Activated naive CD8-positive, alpha-beta T cell treated with anti-CD3 and anti-CD28 coated beads for 36 hours (primary cell): ENCODE measurements at regions not wholly inside any gene's neighbourhood (a gene's known extent, or its start where the extent isn't known, plus 50 kb on each side); places are given as distances from the start of the nearest gene placed in this dataset.

Experiments
- DNase-seq: peaks from one replicate; pipeline ENCODE4 v3.0.0; 2021
- H3K27ac Mint-ChIP-seq: one replicate; pipeline ENCODE4 v1.8.0; 2022; ENCODE audit warnings: mild to moderate bottlenecking, moderate library complexity, mixed read lengths
- H3K27me3 Mint-ChIP-seq: one replicate; pipeline ENCODE4 v1.8.0; 2022; ENCODE audit warnings: mild to moderate bottlenecking, mixed read lengths
- H3K36me3 Mint-ChIP-seq: one replicate; pipeline ENCODE4 v1.8.0; 2021; ENCODE audit warnings: mild to moderate bottlenecking, mixed read lengths
- H3K4me1 Mint-ChIP-seq: one replicate; pipeline ENCODE4 v1.8.0; 2021; ENCODE audit warnings: mixed read lengths
- H3K4me3 Mint-ChIP-seq: one replicate; pipeline ENCODE4 v1.8.0; 2022; ENCODE audit warnings: mild to moderate bottlenecking, moderate library complexity, mixed read lengths
- H3K9me3 Mint-ChIP-seq: one replicate; pipeline ENCODE4 v1.8.0; 2022; ENCODE audit warnings: mixed read lengths

- no peaks in the 10 kb centered on the region for H3K27me3 Mint-ChIP-seq
- no peak overlapping the region for H3K4me3 Mint-ChIP-seq
- H3K36me3 Mint-ChIP-seq: no peaks in the 10 kb centered on the region
- DNase-seq: no peak
- H3K4me1 Mint-ChIP-seq: no peaks in the 10 kb centered on the region
- no peak overlapping the region for H3K27ac Mint-ChIP-seq
- H3K9me3 Mint-ChIP-seq: no peaks in the 10 kb centered on the region
Observed at GRCh38 chr12:24062642-24063245, 113.3 kb upstream of the SOX5 start.

GRCh38 chr12:24060089-24060488 is 110.6 kb upstream of the SOX5 start:
- DNase-seq: no peak
- H3K9me3 Mint-ChIP-seq: no peaks in the 10 kb centered on the region
- no peak overlapping the region for H3K27ac Mint-ChIP-seq
- no peaks in the 10 kb centered on the region for H3K4me1 Mint-ChIP-seq
- no peak overlapping the region for H3K4me3 Mint-ChIP-seq
- H3K36me3 Mint-ChIP-seq: no peaks in the 10 kb centered on the region
- H3K27me3 Mint-ChIP-seq: no peaks in the 10 kb centered on the region

DNA sequence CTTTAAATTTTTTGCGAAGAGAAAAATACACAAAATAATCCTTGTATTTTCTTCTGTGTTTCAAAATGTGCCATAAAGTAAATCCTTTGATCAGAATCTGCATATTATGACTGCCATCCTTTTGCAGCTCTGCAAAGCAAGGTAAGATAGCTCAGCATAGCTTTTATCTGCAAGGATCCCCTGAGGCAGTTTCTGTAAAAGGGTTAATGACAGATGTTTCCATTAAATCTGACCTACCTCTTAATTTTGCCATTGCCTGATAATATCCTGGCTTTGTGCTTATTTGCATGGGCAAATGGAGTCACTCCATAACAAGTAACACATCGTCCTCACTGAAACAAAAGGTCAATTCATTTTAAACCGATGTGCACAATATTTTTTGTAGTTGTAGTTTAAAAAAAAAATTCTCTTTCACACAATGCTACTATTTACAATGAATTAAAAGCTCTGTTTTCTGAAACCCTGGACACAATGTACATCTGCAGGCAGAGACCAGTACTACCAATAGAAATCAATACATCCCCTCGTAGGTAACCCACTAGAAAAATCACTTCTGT is 108.5 kb upstream of the SOX5 start:
- no peaks in the 10 kb centered on the region for H3K36me3 Mint-ChIP-seq
- H3K9me3 Mint-ChIP-seq: no peaks in the 10 kb centered on the region
- no peak for DNase-seq
- no peak overlapping the region for H3K4me3 Mint-ChIP-seq
- no peak overlapping the region for H3K27ac Mint-ChIP-seq
- H3K27me3 Mint-ChIP-seq: no peaks in the 10 kb centered on the region
- no peaks in the 10 kb centered on the region for H3K4me1 Mint-ChIP-seq

GRCh38 chr12:24055747-24056146 is 106.3 kb upstream of the SOX5 start:
- Mint-ChIP-seq H3K9me3 (no peaks in the 10 kb centered on the region), H3K27me3 (no peaks in the 10 kb centered on the region), H3K4me1 (no peaks in the 10 kb centered on the region), H3K4me3 (no peak overlapping the region), H3K36me3 (no peaks in the 10 kb centered on the region), H3K27ac (no peak overlapping the region)
- DNase-seq: no peak

DNA sequence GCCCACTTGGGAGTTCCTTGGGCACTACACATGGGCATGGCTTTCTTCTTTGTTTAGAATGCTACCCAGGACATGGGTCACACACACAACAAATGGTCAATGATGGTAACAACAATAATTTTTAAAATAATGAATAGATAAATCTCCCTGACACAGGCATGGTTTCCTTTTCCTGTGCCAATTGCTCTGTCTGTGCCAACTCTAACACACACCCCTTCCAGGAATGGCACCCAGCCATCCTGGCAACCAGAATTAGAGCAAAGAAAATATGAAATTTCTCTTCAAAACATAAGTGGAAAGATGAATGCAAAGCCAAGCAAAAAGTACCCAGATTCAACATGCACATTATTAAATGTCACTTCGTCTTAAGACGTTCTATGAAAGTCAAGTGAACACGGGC is 104.9 kb upstream of the SOX5 start:
- H3K36me3 Mint-ChIP-seq: no peaks in the 10 kb centered on the region
- no peak for DNase-seq
- no peak overlapping the region for H3K4me3 Mint-ChIP-seq
- no peak overlapping the region for H3K27ac Mint-ChIP-seq
- H3K4me1 Mint-ChIP-seq: no peaks in the 10 kb centered on the region
- no peaks in the 10 kb centered on the region for H3K9me3 Mint-ChIP-seq
- no peaks in the 10 kb centered on the region for H3K27me3 Mint-ChIP-seq

DNA sequence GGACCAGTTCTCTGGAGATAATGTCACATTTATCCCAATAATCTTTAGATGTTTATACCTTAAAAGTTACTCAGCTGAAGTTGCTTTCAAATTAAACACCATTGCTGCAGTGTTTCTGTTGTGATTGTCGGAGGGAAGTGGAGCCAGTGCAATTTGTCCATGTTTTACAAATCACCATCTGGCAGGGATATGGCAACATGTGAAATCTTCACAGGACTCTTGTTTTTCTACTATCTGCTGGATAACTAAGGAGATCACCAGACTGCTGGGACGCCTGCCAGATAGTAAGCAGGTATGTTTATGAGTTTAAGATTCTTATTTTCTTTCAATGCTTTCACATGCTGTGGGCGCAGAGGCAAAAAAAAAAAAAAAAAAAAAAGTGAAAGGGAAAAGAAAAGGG is 100.3 kb upstream of the SOX5 start:
- Mint-ChIP-seq H3K4me1 (no peaks in the 10 kb centered on the region), H3K36me3 (no peaks in the 10 kb centered on the region), H3K27ac (no peak overlapping the region), H3K4me3 (no peak overlapping the region), H3K27me3 (no peaks in the 10 kb centered on the region), H3K9me3 (no peaks in the 10 kb centered on the region)
- no peak for DNase-seq

DNA sequence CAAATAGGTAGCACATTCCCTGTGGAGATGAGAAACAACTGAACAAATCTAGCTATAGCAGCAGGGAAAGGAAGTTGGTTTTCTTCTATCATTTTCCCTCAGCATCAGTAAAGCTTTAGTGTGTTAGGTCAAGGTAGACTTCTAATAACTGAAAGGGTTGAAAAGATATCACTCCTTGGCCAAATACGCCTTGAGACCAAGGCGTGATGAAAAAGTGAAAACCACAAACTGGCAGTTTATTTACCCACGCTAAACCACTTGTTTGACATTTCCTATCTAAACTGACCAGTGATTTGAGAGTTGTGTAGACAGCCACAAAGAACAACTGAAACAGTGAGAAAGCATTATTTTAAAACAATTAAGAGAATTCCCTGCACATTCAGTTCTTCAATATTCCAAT is 99.6 kb upstream of the SOX5 start:
- no peaks in the 10 kb centered on the region for H3K27me3 Mint-ChIP-seq

GRCh38 chr12:24048446-24048845 is 99.0 kb upstream of the SOX5 start:
- no peaks in the 10 kb centered on the region for H3K4me1 Mint-ChIP-seq
- no peaks in the 10 kb centered on the region for H3K36me3 Mint-ChIP-seq
- H3K9me3 Mint-ChIP-seq: no peaks in the 10 kb centered on the region
- H3K27ac Mint-ChIP-seq: no peak overlapping the region
- no peak overlapping the region for H3K4me3 Mint-ChIP-seq
- no peak for DNase-seq
- H3K27me3 Mint-ChIP-seq: no peaks in the 10 kb centered on the region

More for the DNA sequence above, 99.6 kb upstream of the SOX5 start:
- no peak for DNase-seq
- H3K4me3 Mint-ChIP-seq: no peak overlapping the region
- H3K9me3 Mint-ChIP-seq: no peaks in the 10 kb centered on the region
- H3K27ac Mint-ChIP-seq: no peak overlapping the region
- no peaks in the 10 kb centered on the region for H3K4me1 Mint-ChIP-seq
- H3K36me3 Mint-ChIP-seq: no peaks in the 10 kb centered on the region

- Mint-ChIP-seq H3K36me3 (no peaks in the 10 kb centered on the region), H3K9me3 (no peaks in the 10 kb centered on the region), H3K27ac (no peak overlapping the region), H3K4me3 (no peak overlapping the region), H3K27me3 (no peaks in the 10 kb centered on the region), H3K4me1 (no peaks in the 10 kb centered on the region)
- DNase-seq: no peak
Observed at GRCh38 chr12:24047326-24047725, 97.9 kb upstream of the SOX5 start.

DNA sequence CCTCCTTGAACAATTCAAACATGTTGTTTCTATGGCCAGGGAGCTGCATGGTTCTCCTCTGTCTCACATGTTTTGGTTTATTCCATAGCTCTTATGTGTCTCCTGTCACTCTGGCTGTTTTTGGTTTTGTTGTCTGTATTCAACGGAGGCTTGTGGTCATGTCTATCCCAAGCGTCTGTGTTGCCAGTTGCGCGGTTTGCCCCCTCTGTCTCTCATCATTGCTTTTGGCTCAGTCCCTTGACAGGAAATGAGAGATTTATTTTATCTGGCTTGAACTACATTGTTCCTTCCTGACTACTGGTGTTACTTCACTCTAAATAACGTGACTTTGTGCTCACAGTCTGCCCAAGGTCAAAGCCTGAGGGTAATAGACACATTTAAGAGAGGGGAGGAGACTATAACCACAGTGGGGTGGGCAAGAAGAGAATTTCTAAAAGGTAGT is 96.4 kb upstream of the SOX5 start:
- Mint-ChIP-seq H3K36me3 (no peaks in the 10 kb centered on the region), H3K27me3 (no peaks in the 10 kb centered on the region), H3K9me3 (no peaks in the 10 kb centered on the region), H3K27ac (no peak overlapping the region), H3K4me1 (no peaks in the 10 kb centered on the region), H3K4me3 (no peak overlapping the region)
- no peak for DNase-seq

DNA sequence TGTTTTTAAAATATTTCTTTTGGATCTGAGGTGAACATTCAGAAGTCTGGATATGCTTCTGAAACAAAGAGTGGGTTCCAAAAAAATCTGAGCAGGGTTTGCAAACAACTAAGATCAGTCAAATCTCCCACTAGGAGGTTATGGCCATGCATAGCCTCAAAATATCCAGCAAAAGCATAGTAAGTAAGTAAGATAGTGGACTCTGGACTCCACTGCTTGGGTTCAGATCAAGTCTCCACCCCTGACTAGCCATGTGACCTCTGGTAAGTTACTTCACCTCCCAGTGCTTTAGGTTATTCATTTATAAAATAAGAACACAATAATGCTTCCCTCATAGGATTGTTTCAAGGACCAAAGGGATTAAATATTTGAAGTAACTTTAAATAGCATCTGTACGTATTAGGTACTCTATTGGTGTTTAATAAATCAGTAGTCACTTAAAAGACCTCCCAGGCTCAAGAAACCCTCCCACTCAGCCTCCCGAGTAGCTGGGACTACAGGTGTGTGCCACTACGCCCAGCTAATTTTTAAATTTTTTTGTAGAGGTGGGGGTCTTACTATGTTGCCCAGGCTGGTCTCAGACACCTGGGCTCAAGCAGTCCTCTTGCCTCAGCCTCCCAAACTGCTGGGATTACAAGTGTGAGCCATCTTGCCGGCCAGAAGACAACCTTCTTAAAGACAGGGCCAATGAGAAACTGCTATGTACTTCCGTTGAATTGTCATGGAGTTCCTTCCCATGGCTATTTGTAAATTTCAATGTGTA is 95.7 kb upstream of the SOX5 start:
- H3K9me3 Mint-ChIP-seq: no peaks in the 10 kb centered on the region
- H3K4me1 Mint-ChIP-seq: no peaks in the 10 kb centered on the region
- no peaks in the 10 kb centered on the region for H3K27me3 Mint-ChIP-seq
- no peak overlapping the region for H3K27ac Mint-ChIP-seq
- no peaks in the 10 kb centered on the region for H3K36me3 Mint-ChIP-seq
- no peak for DNase-seq
- no peak overlapping the region for H3K4me3 Mint-ChIP-seq

DNA sequence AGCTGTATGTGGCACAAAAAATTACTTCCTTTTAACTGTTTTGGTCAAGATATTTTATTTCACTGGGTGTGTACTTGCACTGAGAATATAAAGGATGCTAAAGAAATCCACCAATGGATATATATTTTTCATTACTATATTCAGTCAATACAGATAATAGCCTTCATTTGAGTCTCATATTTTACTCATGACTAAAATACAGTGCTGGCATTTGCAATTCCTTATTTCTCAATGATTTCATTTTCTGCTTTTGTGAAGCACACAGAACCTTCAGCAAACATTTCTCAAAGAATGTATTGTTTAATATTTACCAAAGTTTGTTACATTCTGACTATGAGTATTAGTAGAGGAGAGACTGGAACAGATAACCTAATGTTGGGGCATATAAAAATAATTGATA is 93.2 kb upstream of the SOX5 start:
- Mint-ChIP-seq H3K36me3 (no peaks in the 10 kb centered on the region), H3K9me3 (no peaks in the 10 kb centered on the region), H3K4me3 (no peak overlapping the region), H3K4me1 (no peaks in the 10 kb centered on the region), H3K27ac (no peak overlapping the region), H3K27me3 (no peaks in the 10 kb centered on the region)
- no peak for DNase-seq

- Mint-ChIP-seq H3K27me3 (no peaks in the 10 kb centered on the region), H3K9me3 (no peaks in the 10 kb centered on the region), H3K36me3 (no peaks in the 10 kb centered on the region), H3K4me3 (no peak overlapping the region), H3K4me1 (no peaks in the 10 kb centered on the region), H3K27ac (no peak overlapping the region)
- no peak for DNase-seq
Observed at GRCh38 chr12:24039113-24039525, 89.6 kb upstream of the SOX5 start.

GRCh38 chr12:24038211-24038997 is 88.9 kb upstream of the SOX5 start:
- Mint-ChIP-seq H3K4me1 (no peaks in the 10 kb centered on the region), H3K27me3 (no peaks in the 10 kb centered on the region), H3K36me3 (no peaks in the 10 kb centered on the region), H3K27ac (no peak overlapping the region), H3K4me3 (no peak overlapping the region), H3K9me3 (no peaks in the 10 kb centered on the region)
- no peak for DNase-seq

DNA sequence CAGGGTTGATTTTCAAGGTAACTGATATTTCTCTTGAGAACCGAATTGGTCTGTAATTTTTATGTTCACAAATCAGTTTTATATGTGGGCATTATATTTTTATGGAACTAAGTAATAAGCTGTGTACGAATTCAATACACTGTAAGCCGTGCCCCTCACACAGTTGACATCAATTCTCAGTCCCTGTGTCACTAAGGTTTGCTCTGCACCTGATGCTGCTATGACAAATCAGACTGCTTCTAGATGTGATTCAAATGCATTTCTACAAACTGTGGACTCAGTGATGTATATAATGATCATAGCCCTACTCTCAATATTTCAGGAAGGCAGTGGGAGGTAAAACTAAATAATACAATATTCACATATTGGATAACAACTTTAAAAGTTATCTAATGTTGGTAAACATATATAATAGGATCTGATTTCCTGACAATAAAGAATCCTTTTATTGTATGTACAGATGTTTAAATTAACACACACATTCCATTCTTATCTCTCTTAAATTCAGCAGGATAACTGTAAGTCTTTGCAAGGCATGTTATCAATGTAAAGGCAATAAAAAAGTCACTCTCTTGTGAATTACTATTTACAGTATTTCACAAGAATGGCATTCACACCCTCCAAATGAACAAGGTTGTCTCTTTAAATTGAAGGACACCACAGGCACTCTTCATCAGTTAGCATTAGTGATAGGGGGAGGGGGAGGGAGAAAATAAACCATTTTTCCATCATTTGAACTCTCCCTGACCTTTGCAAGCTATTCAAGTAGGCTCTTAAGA is 87.2 kb upstream of the SOX5 start:
- Mint-ChIP-seq H3K36me3 (no peaks in the 10 kb centered on the region), H3K9me3 (no peaks in the 10 kb centered on the region), H3K4me1 (no peaks in the 10 kb centered on the region), H3K27me3 (no peaks in the 10 kb centered on the region), H3K27ac (no peak overlapping the region), H3K4me3 (no peak overlapping the region)
- no peak for DNase-seq
